ENCODE measurements at regions not wholly inside any gene's neighbourhood (a gene's known extent, or its start where the extent isn't known, plus 50 kb on each side); places are given as distances from the start of the nearest gene placed in this dataset.

GRCh38 chr2:204282081-204282480, 263.2 kb upstream of the PARD3B start:
- TF ChIP-seq CTCF (IDR thresholded peaks at IDR 0.05) (no peak), POLR2A (IDR thresholded peaks at IDR 0.05) (no peak)
